ENCODE measurements at regions not wholly inside any gene's neighbourhood (a gene's known extent, or its start where the extent isn't known, plus 50 kb on each side); places are given as distances from the start of the nearest gene placed in this dataset.

DNA sequence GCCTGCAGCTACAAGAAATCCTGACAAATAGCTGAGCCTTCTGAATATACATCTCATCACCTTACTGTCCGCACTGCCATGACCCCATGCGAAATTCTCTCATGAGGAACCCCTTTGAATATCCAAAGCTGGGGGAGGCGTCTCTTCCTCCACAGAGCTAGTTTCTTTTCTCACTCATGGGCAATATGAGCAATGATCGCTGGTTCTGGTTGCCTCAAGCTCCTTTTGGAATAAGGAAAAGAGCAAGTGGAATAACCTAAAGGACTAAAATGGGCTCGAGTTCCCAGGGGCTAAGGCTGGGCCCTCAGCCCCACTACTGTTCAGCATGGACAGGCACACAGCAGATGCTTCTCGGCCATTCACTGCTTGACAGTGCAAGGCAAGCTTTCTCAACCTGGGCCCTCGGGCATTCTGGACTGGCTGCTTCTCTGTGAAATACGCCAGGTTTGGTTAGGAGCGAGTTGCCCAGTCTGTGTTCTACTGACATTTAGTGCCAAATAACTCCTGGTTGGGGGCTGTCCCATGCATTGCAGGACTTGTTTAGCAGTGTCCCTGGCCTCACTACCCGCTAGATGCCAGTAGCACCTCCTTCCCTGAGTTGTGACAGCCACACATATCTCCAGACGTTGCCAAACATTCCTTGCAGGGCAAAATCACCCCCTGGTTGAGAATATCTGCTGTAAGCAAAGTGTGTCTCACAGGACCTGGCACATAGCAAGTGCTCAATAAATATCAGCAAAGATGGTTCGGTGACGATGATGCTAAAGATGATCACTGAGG lies 156.8 kb downstream of the CEBPB start:
- intact Hi-C loops (cut with micrococcal nuclease) = no loop called here
- Mint-ChIP-seq H3K36me3 (ENCODE audit: low read depth) (no peaks in the 10 kb centered on the region), H3K27ac (no peak overlapping the region), H3K4me3 (no peak overlapping the region), H3K9me3 (no peaks in the 10 kb centered on the region), H3K27me3 (peaks cover 8% of the 10 kb centered on the region), H3K4me1 (ENCODE audit: low read depth) (peaks cover 28% of the 10 kb centered on the region)
- DNase-seq (no peak), ATAC-seq (no peak)
- POLR2A ChIA-PET = interaction anchor here (0.5 kb wide), 1 partner anchor 8 kb away, joined by 3 read pairs; no protein-coding TSS in a partner anchor
- TF ChIP-seq, protein P1, sequence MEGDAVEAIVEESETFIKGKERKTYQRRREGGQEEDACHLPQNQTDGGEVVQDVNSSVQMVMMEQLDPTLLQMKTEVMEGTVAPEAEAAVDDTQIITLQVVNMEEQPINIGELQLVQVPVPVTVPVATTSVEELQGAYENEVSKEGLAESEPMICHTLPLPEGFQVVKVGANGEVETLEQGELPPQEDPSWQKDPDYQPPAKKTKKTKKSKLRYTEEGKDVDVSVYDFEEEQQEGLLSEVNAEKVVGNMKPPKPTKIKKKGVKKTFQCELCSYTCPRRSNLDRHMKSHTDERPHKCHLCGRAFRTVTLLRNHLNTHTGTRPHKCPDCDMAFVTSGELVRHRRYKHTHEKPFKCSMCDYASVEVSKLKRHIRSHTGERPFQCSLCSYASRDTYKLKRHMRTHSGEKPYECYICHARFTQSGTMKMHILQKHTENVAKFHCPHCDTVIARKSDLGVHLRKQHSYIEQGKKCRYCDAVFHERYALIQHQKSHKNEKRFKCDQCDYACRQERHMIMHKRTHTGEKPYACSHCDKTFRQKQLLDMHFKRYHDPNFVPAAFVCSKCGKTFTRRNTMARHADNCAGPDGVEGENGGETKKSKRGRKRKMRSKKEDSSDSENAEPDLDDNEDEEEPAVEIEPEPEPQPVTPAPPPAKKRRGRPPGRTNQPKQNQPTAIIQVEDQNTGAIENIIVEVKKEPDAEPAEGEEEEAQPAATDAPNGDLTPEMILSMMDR (IDR thresholded peaks at IDR 0.05) = no peak
- CTCF ChIA-PET = interaction anchor here (0.8 to 2.1 kb wide), 3 partner anchors 8 to 120 kb away, joined by 3 to 9 read pairs (median 3); no protein-coding TSS in a partner anchor

DNA sequence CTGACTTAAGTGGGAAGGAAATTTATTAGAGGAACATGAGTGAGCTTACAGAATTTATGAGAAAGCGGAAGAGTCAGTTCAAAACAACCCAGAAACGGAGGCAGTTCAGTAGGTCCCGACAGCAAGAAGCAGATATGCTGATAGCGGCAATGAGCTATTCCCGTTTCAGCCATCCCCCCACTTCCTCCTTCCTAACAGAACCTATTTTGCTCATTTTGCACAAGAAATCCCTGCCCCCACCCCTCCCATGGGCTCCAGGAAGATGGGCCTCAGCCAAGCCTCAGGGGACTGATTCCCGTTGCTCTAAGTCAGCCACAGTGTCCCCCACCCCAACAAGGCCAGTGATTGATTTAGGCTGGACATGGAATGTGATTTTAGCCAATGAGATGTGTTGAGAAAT lies 157.5 kb downstream of the CEBPB start:
- POLR2A ChIA-PET = interaction anchor here (0.5 kb wide), 1 partner anchor 9 kb away, joined by 3 read pairs; no protein-coding TSS in a partner anchor
- H3K4me3 Mint-ChIP-seq = no peak overlapping the region
- intact Hi-C loops (cut with micrococcal nuclease) = no loop called here

DNA sequence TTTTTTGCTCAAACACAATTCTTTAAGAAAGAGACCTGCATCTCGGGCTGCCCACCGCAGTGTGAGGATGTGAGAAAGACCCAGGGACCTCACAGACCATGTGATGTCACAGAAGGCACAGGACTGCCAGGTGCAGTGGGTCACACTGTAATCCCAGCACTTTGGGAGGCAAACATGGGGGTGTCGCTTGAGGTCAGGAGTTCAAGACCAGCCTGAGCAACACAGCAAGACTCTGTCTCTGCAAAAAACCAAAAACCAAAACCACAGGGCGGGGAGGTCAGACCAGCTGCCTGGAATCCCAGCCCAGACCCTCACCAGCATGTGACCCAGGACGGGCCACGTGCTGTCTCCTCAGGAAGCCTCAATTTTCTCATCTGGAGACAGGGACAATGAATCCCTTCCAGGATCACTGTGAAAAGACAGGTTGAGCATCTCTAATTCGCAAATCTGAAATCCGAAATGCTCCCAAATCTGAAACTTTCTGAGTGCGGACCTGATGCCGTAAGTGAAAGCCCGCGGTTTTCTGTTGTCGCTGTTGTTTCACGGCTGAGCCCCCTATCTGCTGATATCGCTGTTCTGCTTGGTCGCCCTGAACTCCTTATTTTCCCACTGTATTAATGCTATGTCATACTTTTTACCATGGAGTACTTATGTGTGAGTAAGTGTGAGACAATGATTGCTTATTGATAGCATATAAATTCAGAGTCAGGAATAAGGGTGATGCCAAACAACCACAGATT lies 159.5 kb upstream of the PTPN1 start:
- H3K27ac Mint-ChIP-seq = no peak overlapping the region
- intact Hi-C loops (cut with micrococcal nuclease) = no loop called here
- H3K4me3 Mint-ChIP-seq = no peak overlapping the region
- TF ChIP-seq, protein P1 (IDR thresholded peaks at IDR 0.05) = no peak
- DNase-seq (no peak), ATAC-seq (no peak)
- CTCF ChIA-PET = no interaction called here
- peaks cover 35% of the 10 kb centered on the region for H3K4me1 Mint-ChIP-seq (ENCODE audit: low read depth)
- H3K27me3 Mint-ChIP-seq = peaks cover 8% of the 10 kb centered on the region
- POLR2A ChIA-PET = no interaction called here
- H3K36me3 Mint-ChIP-seq (ENCODE audit: low read depth) = no peaks in the 10 kb centered on the region
- H3K9me3 Mint-ChIP-seq = no peaks in the 10 kb centered on the region

More for the DNA sequence above, 157.5 kb downstream of the CEBPB start:
- CTCF ChIA-PET = interaction anchor here (2.1 kb wide), 1 partner anchor 9 kb away, joined by 9 read pairs; no protein-coding TSS in a partner anchor
- TF ChIP-seq, protein P1 (IDR thresholded peaks at IDR 0.05) = no peak
- H3K27ac Mint-ChIP-seq = no peak overlapping the region
- H3K36me3 Mint-ChIP-seq (ENCODE audit: low read depth) = no peaks in the 10 kb centered on the region
- peaks cover 8% of the 10 kb centered on the region for H3K27me3 Mint-ChIP-seq
- H3K9me3 Mint-ChIP-seq = no peaks in the 10 kb centered on the region
- DNase-seq = no peak
- H3K4me1 Mint-ChIP-seq (ENCODE audit: low read depth) = peaks cover 29% of the 10 kb centered on the region
- ATAC-seq = no peak

DNA sequence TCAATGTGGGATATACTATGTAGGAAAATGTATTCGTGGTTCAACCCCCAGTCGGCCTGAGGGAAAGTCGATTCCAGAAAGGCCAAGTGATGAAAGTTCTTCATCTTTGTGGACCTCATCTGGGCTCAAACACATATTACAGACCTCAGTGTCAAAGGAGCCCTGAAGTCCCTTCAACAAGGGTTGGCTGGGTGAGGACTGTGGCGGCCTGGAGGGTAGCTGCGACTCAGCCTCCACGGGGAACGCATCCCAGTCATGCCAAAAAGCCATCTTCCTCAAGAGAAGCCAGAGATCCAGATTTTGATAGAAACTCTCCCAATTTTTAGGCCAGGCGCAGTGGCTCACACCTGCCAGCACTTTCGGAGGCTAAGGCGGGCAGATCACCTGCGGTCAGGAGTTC lies 158.6 kb upstream of the PTPN1 start:
- no peak for ATAC-seq
- Mint-ChIP-seq H3K9me3 (no peaks in the 10 kb centered on the region), H3K27me3 (peaks cover 4% of the 10 kb centered on the region), H3K36me3 (ENCODE audit: low read depth) (no peaks in the 10 kb centered on the region), H3K27ac (no peak overlapping the region), H3K4me1 (ENCODE audit: low read depth) (peaks cover 29% of the 10 kb centered on the region), H3K4me3 (no peak overlapping the region)
- ChIA-PET CTCF (no interaction called here), POLR2A (no interaction called here)
- intact Hi-C loops (cut with micrococcal nuclease) = no loop called here
- TF ChIP-seq, protein P1 (IDR thresholded peaks at IDR 0.05) = no peak
- DNase-seq = no peak
